ENCODE measurements at regions not wholly inside any gene's neighbourhood (a gene's known extent, or its start where the extent isn't known, plus 50 kb on each side); places are given as distances from the start of the nearest gene placed in this dataset.
A peak's percentile ranks its signal among the peaks of the same experiment; 100 is the strongest.

GRCh38 chr22:47247579-47248240 lies 485.3 kb downstream of the TBC1D22A start:
- peaks cover 0 to 7% of the 10 kb centered on the region in 2 donors for H3K9me3 Mint-ChIP-seq
- peak overlapping the region in 1 of 2 donors; percentile 69 for H3K27ac Mint-ChIP-seq
- no peaks in the 10 kb centered on the region for H3K4me1 Mint-ChIP-seq
- H3K27me3 Mint-ChIP-seq = peaks cover 48% of the 10 kb centered on the region
- H3K4me3 Mint-ChIP-seq = no peak overlapping the region
- no peak for DNase-seq
- ATAC-seq = no peak

- Mint-ChIP-seq H3K4me3 (no peak overlapping the region), H3K9me3 (peaks cover 0 to 7% of the 10 kb centered on the region in 2 donors), H3K4me1 (no peaks in the 10 kb centered on the region), H3K27me3 (peaks cover 46% of the 10 kb centered on the region), H3K27ac (no peak overlapping the region)
- no peak for ATAC-seq
- DNase-seq = no peak
Measured at GRCh38 chr22:47245786-47246185, 483.3 kb downstream of the TBC1D22A start.

- peaks cover 41% of the 10 kb centered on the region for H3K27me3 Mint-ChIP-seq
- no peak overlapping the region for H3K4me3 Mint-ChIP-seq
- no peak for DNase-seq
- H3K27ac Mint-ChIP-seq = no peak overlapping the region
- H3K9me3 Mint-ChIP-seq = peaks cover 0 to 7% of the 10 kb centered on the region in 2 donors
- no peak for ATAC-seq
- no peaks in the 10 kb centered on the region for H3K4me1 Mint-ChIP-seq
Measured at GRCh38 chr22:47245286-47245685, 482.8 kb downstream of the TBC1D22A start.

GRCh38 chr22:47240116-47240515 lies 477.7 kb downstream of the TBC1D22A start:
- H3K9me3 Mint-ChIP-seq = no peaks in the 10 kb centered on the region
- DNase-seq = no peak
- H3K27ac Mint-ChIP-seq = no peak overlapping the region
- peaks cover 19% of the 10 kb centered on the region for H3K27me3 Mint-ChIP-seq
- no peaks in the 10 kb centered on the region for H3K4me1 Mint-ChIP-seq
- H3K4me3 Mint-ChIP-seq = no peak overlapping the region
- ATAC-seq = no peak

- Mint-ChIP-seq H3K27ac (no peak overlapping the region), H3K4me1 (no peaks in the 10 kb centered on the region), H3K9me3 (no peaks in the 10 kb centered on the region), H3K4me3 (no peak overlapping the region), H3K27me3 (peaks cover 19% of the 10 kb centered on the region)
- no peak for DNase-seq
- no peak for ATAC-seq
Measured at GRCh38 chr22:47239474-47239860, 477.0 kb downstream of the TBC1D22A start.

GRCh38 chr22:47238690-47239473 lies 476.4 kb downstream of the TBC1D22A start:
- Mint-ChIP-seq H3K9me3 (peaks cover 0 to 2% of the 10 kb centered on the region in 2 donors), H3K27ac (no peak overlapping the region), H3K4me1 (no peaks in the 10 kb centered on the region), H3K27me3 (peaks cover 13% of the 10 kb centered on the region), H3K4me3 (no peak overlapping the region)
- DNase-seq = no peak
- ATAC-seq = no peak

- DNase-seq (no peak), ATAC-seq (no peak)
- Mint-ChIP-seq H3K27me3 (peaks cover 12% of the 10 kb centered on the region), H3K4me3 (no peak overlapping the region), H3K4me1 (no peaks in the 10 kb centered on the region), H3K27ac (no peak overlapping the region), H3K9me3 (peaks cover 5 to 11% of the 10 kb centered on the region in 2 donors)
Measured at GRCh38 chr22:47237890-47238480, 475.5 kb downstream of the TBC1D22A start.

- DNase-seq (no peak), ATAC-seq (no peak)
- Mint-ChIP-seq H3K27me3 (peaks cover 12% of the 10 kb centered on the region), H3K9me3 (peaks cover 5 to 15% of the 10 kb centered on the region in 2 donors), H3K27ac (no peak overlapping the region), H3K4me3 (no peak overlapping the region), H3K4me1 (no peaks in the 10 kb centered on the region)
Measured at GRCh38 chr22:47236718-47237117, 474.3 kb downstream of the TBC1D22A start.

- H3K4me1 Mint-ChIP-seq = no peaks in the 10 kb centered on the region
- peaks cover 5 to 20% of the 10 kb centered on the region in 2 donors for H3K9me3 Mint-ChIP-seq
- no peak overlapping the region for H3K27ac Mint-ChIP-seq
- DNase-seq (no peak), ATAC-seq (no peak)
- no peak overlapping the region for H3K4me3 Mint-ChIP-seq
- H3K27me3 Mint-ChIP-seq = peaks cover 12% of the 10 kb centered on the region
Measured at GRCh38 chr22:47236161-47236560, 473.7 kb downstream of the TBC1D22A start.

- H3K4me3 Mint-ChIP-seq = no peak overlapping the region
- H3K27me3 Mint-ChIP-seq = peaks cover 8% of the 10 kb centered on the region
- peaks cover 5 to 20% of the 10 kb centered on the region in 2 donors for H3K9me3 Mint-ChIP-seq
- ATAC-seq = no peak
- no peak overlapping the region for H3K27ac Mint-ChIP-seq
- no peak for DNase-seq
- no peaks in the 10 kb centered on the region for H3K4me1 Mint-ChIP-seq
Measured at GRCh38 chr22:47233316-47234243, 471.1 kb downstream of the TBC1D22A start.

- no peaks in the 10 kb centered on the region for H3K27me3 Mint-ChIP-seq
- no peaks in the 10 kb centered on the region for H3K4me1 Mint-ChIP-seq
- peaks cover 5 to 20% of the 10 kb centered on the region in 2 donors for H3K9me3 Mint-ChIP-seq
- ATAC-seq = no peak
- H3K4me3 Mint-ChIP-seq = no peak overlapping the region
- no peak for DNase-seq
- H3K27ac Mint-ChIP-seq = no peak overlapping the region
Measured at GRCh38 chr22:47232753-47233152, 470.3 kb downstream of the TBC1D22A start.

- DNase-seq (no peak), ATAC-seq (no peak)
- Mint-ChIP-seq H3K27ac (no peak overlapping the region), H3K9me3 (peaks cover 5 to 20% of the 10 kb centered on the region in 2 donors), H3K4me1 (no peaks in the 10 kb centered on the region), H3K4me3 (no peak overlapping the region), H3K27me3 (no peaks in the 10 kb centered on the region)
Measured at GRCh38 chr22:47232197-47232596, 469.7 kb downstream of the TBC1D22A start.

GRCh38 chr22:47231759-47232158 lies 469.3 kb downstream of the TBC1D22A start:
- no peaks in the 10 kb centered on the region for H3K4me1 Mint-ChIP-seq
- ATAC-seq (no peak), DNase-seq (no peak)
- no peak overlapping the region for H3K27ac Mint-ChIP-seq
- no peaks in the 10 kb centered on the region for H3K27me3 Mint-ChIP-seq
- H3K9me3 Mint-ChIP-seq = peaks cover 5 to 20% of the 10 kb centered on the region in 2 donors
- no peak overlapping the region for H3K4me3 Mint-ChIP-seq

GRCh38 chr22:47230741-47231140 lies 468.3 kb downstream of the TBC1D22A start:
- ATAC-seq = no peak
- no peaks in the 10 kb centered on the region for H3K4me1 Mint-ChIP-seq
- peaks cover 7% of the 10 kb centered on the region for H3K27me3 Mint-ChIP-seq
- DNase-seq = no peak
- H3K9me3 Mint-ChIP-seq = peaks cover 5 to 20% of the 10 kb centered on the region in 2 donors
- no peak overlapping the region for H3K4me3 Mint-ChIP-seq
- H3K27ac Mint-ChIP-seq = no peak overlapping the region

- Mint-ChIP-seq H3K27ac (no peak overlapping the region), H3K4me3 (no peak overlapping the region), H3K9me3 (peaks cover 5 to 20% of the 10 kb centered on the region in 2 donors), H3K4me1 (no peaks in the 10 kb centered on the region), H3K27me3 (peaks cover 8% of the 10 kb centered on the region)
- ATAC-seq (no peak), DNase-seq (no peak)
Measured at GRCh38 chr22:47230251-47230650, 467.8 kb downstream of the TBC1D22A start.

All from stimulated activated naive CD8-positive, alpha-beta T cell treated with anti-CD3 and anti-CD28 coated beads, Interleukin-15, amount 100 ng/mL, for 72 hours (primary cell).